Fibroblast of lung (primary cell): ENCODE measurements at regions not wholly inside any gene's neighbourhood (a gene's known extent, or its start where the extent isn't known, plus 50 kb on each side); places are given as distances from the start of the nearest gene placed in this dataset.

ENCODE experiments used
- DNase-seq, 2 donors: peaks; one replicate each; pipeline versions ENCODE4 v3.0.0 to v3.0.0-alpha.2; 2010; ENCODE audit warnings: low read depth in 2 of 2
- H2AFZ ChIP-seq: 2 replicates; pipeline ENCODE4 v1.5.1; 2012; ENCODE audit warnings: low read length, control low read depth, inconsistent platforms
- H3K27ac ChIP-seq: 2 replicates; pipeline ENCODE4 v1.5.1; 2011; ENCODE audit warnings: low read length, control low read depth; ENCODE audit not compliant: insufficient read depth
- H3K27me3 ChIP-seq: 2 replicates; pipeline ENCODE4 v1.5.1; 2011; ENCODE audit warnings: mild to moderate bottlenecking, low read length; ENCODE audit not compliant: control insufficient read depth, insufficient read depth
- H3K36me3 ChIP-seq: 2 replicates; pipeline ENCODE4 v1.5.1; 2011; ENCODE audit warnings: low read length; ENCODE audit not compliant: control insufficient read depth, insufficient read depth
- H3K4me1 ChIP-seq: 2 replicates; pipeline ENCODE4 v1.5.1; 2011; ENCODE audit warnings: low read length; ENCODE audit not compliant: control insufficient read depth, insufficient read depth; ENCODE audit errors: extremely low read depth
- H3K4me2 ChIP-seq: 2 replicates; pipeline ENCODE4 v1.5.1; 2011; ENCODE audit warnings: low read length, control low read depth; ENCODE audit not compliant: insufficient read depth; ENCODE audit errors: extremely low read depth
- H3K4me3 ChIP-seq, 4 experiments: fragments of 200-600 bp in 1 of 4; sonication (generic) in 1 of 4; replicated peaks in 1 of 4; 2 replicates each; pipeline ENCODE4 v1.5.1; 2011 to 2016; ENCODE audit warnings: low read length in 4 of 4, low read depth in 3 of 4, mild to moderate bottlenecking in 3 of 4, control low read depth in 2 of 4, inconsistent platforms in 1 of 4, mixed read lengths in 1 of 4; ENCODE audit not compliant: insufficient read depth in 1 of 4; ENCODE audit errors: control extremely low read depth in 1 of 4
- H3K79me2 ChIP-seq: 2 replicates; pipeline ENCODE4 v1.5.1; 2012; ENCODE audit warnings: mild to moderate bottlenecking, low read length, inconsistent platforms; ENCODE audit not compliant: control insufficient read depth, insufficient read depth
- H3K9ac ChIP-seq: 2 replicates; pipeline ENCODE4 v1.5.1; 2011; ENCODE audit warnings: mild to moderate bottlenecking, low read length, control low read depth; ENCODE audit not compliant: insufficient read depth
- H3K9me3 ChIP-seq: 2 replicates; pipeline ENCODE4 v1.5.1; 2012; ENCODE audit warnings: low read depth, low read length; ENCODE audit not compliant: control insufficient read depth, insufficient read depth
- H4K20me1 ChIP-seq: 2 replicates; pipeline ENCODE4 v1.5.1; 2011; ENCODE audit warnings: low read length; ENCODE audit not compliant: control insufficient read depth, insufficient read depth; ENCODE audit errors: extremely low read depth
- CTCF ChIP-seq, 2 donors: IDR thresholded peaks in 1 of 2; conservative IDR thresholded peaks in 1 of 2; 1 replicate in 1 of 2; 2 replicates in 1 of 2; pipeline ENCODE4 v1.5.1; 2011 to 2012; ENCODE audit warnings: low read length in 2 of 2, control low read depth in 1 of 2, inconsistent platforms in 1 of 2, low read depth in 1 of 2, mild to moderate bottlenecking in 1 of 2
- EZH2 ChIP-seq: IDR thresholded peaks from 2 replicates; pipeline ENCODE4 v1.5.1; 2012; ENCODE audit warnings: low read length, control low read depth, mild to moderate bottlenecking; ENCODE audit errors: missing control alignments

DNA sequence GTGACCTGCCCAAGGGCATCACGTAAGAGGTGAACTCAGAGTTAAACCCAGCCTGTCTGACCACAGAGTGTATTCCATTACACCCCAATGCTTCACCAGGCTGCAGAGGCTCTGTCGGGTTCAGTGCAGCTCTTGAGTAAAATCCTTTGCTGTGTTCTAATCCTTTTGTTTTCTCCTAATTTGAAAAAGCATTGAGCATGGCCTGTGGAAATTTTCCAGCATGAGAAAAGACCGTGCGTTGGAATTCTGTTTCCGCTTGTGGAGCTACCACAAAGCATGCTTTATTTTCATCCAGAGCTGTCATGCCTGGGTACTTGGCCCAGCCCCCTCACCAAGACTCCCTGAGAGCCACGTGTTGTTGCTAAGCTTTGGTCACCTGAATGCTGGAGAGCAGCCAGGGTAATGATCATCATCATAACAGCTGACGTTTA is 317.6 kb downstream of the PRDM2 start:
- TF ChIP-seq CTCF (conservative IDR thresholded peaks at IDR 0.05 in 1 of 2, IDR thresholded peaks at IDR 0.05 in 1 of 2; ENCODE audit: low read depth in 1 of 2, low read length in 2 of 2) = no peak
- TF ChIP-seq EZH2 = no peak
- no peak for DNase-seq
- no peaks in the 10 kb centered on the region for H3K9me3 ChIP-seq
- H3K4me3 ChIP-seq = no peak overlapping the region
- H3K9ac ChIP-seq = no peak overlapping the region
- no peak overlapping the region for H3K27ac ChIP-seq
- H3K4me2 ChIP-seq = no peak overlapping the region
- no peaks in the 10 kb centered on the region for H3K79me2 ChIP-seq
- no peak overlapping the region for H2AFZ ChIP-seq
- no peaks in the 10 kb centered on the region for H3K4me1 ChIP-seq
- H3K36me3 ChIP-seq = no peaks in the 10 kb centered on the region
- no peaks in the 10 kb centered on the region for H3K27me3 ChIP-seq
- H4K20me1 ChIP-seq = no peaks in the 10 kb centered on the region

- Histone ChIP-seq H3K4me3 (no peak overlapping the region), H3K79me2 (no peaks in the 10 kb centered on the region), H3K9ac (no peak overlapping the region), H3K4me2 (no peak overlapping the region), H2AFZ (no peak overlapping the region), H3K27me3 (no peaks in the 10 kb centered on the region), H3K36me3 (no peaks in the 10 kb centered on the region), H3K27ac (no peak overlapping the region), H3K9me3 (no peaks in the 10 kb centered on the region), H3K4me1 (no peaks in the 10 kb centered on the region), H4K20me1 (no peaks in the 10 kb centered on the region)
- DNase-seq = no peak
- TF ChIP-seq CTCF (conservative IDR thresholded peaks at IDR 0.05 in 1 of 2, IDR thresholded peaks at IDR 0.05 in 1 of 2; ENCODE audit: low read depth in 1 of 2, low read length in 2 of 2) (no peak), EZH2 (no peak)
Observed at GRCh38 chr1:14019461-14019860, 319.5 kb downstream of the PRDM2 start.

DNA sequence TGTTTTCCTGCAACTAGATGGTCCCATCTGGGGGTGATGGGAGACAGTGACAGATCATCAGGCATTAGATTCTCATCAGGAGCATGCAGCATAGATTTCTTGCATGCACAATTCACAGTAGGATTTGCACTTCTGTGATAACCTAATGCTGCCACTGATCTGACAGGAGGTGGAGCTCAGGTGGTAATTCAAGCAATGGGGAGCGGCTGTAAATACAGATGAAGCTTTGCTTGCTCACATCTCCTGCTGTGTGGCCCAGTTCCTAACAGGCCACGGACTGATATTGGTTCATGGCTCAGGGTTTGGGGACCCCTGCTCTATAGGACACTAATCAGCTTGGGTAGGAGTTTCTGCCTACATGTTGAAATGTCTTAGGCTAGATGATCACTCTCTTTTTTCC is 320.0 kb downstream of the PRDM2 start:
- no peaks in the 10 kb centered on the region for H4K20me1 ChIP-seq
- DNase-seq = no peak
- H3K4me2 ChIP-seq = no peak overlapping the region
- H3K79me2 ChIP-seq = no peaks in the 10 kb centered on the region
- H3K27me3 ChIP-seq = no peaks in the 10 kb centered on the region
- no peak for TF ChIP-seq EZH2
- TF ChIP-seq CTCF (conservative IDR thresholded peaks at IDR 0.05 in 1 of 2, IDR thresholded peaks at IDR 0.05 in 1 of 2; ENCODE audit: low read depth in 1 of 2, low read length in 2 of 2) = no peak
- no peak overlapping the region for H3K27ac ChIP-seq
- no peak overlapping the region for H2AFZ ChIP-seq
- H3K36me3 ChIP-seq = no peaks in the 10 kb centered on the region
- H3K9me3 ChIP-seq = no peaks in the 10 kb centered on the region
- H3K4me3 ChIP-seq = no peak overlapping the region
- H3K4me1 ChIP-seq = no peaks in the 10 kb centered on the region
- H3K9ac ChIP-seq = no peak overlapping the region
